RKO (cell line): ENCODE measurements at regions not wholly inside any gene's neighbourhood (a gene's known extent, or its start where the extent isn't known, plus 50 kb on each side); places are given as distances from the start of the nearest gene placed in this dataset.

Experiments
- DNase-seq: peaks from one replicate; pipeline ENCODE4 v3.0.0-alpha.2; 2016; ENCODE audit warnings: low spot score

DNA sequence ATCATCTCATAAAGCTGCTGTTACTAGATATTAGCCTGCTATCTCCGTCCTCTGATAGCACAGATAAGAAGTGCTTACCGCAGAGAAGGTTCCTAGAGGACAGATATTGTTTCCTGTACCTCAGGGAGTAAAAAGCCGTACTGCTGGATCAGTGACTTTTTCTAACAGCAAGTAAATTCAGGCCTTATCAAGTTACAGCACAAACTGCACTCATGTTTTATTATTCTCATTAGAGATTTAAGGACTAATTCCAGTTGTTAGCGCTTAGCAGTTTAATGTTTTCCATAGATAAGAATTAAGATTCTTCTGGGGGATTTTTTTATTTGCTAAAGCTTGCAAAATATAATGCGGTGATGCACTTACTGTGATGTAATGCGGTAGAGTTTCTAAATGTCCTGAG is 119.0 kb upstream of the OBI1 start:
- no peak for DNase-seq

- no peak for DNase-seq
Measured at GRCh38 chr13:78777396-78777795, 118.4 kb upstream of the OBI1 start.

DNA sequence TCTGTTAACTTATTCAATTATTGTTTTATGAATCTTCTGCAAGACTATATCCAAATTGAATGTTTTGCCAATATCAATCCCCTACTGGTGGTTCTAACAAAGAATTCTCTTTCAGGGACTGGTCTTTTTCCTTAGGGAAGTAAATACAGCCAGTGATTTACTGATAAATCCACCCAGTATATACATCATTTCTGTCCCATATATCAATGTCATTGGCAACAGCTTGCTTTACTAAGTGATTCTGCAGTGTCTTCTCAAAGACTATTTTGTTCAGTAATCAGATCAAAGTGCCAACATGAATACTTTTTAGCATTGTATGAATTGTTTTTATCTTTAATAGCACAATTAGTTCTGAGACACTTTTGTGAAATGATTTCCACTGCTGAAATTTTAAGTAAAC is 114.0 kb upstream of the OBI1 start:
- no peak for DNase-seq

DNA sequence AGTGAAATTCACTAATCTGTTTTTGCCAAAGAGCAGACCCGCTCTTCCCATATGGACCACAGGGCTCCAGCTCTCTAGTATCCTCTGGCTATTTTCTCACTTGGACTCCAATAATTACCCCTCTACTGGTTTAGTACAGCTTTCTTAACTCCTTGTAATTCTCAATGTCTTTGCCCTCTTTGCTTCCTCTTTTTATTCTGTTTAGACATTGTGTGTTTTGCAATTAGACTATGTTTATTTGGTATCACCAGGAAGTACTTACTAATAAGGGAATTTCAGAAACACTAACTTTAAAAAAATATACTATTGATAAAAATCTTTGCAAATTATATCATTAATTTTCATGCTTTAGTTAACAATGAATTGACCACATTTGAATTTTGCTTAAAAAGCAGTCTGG is 111.6 kb upstream of the OBI1 start:
- no peak for DNase-seq

DNA sequence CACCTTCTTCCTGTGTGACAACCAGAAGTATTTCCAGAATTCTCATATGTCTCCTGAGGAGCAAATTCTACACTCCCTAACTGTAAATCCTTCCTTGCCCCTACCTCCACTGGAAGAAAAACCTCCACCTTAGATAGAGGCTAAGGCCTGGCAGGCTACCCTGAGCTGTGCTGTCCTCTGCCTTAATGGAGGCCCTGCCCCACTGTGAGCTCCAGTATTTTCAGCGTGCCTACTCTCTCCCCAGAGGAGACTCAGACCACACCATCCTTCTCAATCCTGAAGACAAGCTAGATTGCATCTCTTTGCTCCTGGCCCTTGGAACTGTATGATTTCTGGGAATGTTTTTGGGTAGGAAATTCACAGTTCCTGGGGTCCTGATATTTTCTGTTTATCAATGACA is 110.0 kb upstream of the OBI1 start:
- no peak for DNase-seq

- DNase-seq, result no peak
Measured at GRCh38 chr13:78764665-78765064, 105.7 kb upstream of the OBI1 start.

DNA sequence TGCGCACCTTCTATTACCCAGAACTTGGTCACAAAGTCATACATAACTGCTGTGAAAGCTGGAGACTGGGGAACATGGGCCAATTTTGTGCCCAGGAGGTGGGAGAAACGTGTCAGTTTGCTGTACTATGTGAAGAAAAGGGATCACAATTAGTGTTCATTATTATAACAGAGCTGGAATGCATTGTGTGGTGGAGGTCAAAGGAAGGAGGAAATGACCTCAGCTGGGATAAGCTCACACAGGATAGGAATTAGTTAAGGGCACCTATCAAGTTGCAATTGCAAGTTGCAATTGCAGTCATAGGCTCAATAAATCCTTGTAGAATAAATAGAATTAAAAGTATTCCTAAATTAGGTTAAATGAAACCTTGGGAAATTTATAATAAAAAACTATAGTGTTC is 103.9 kb upstream of the OBI1 start:
- DNase-seq, result no peak

- DNase-seq, result no peak
Measured at GRCh38 chr13:78759704-78760103, 100.7 kb upstream of the OBI1 start.

- DNase-seq, result no peak
Measured at GRCh38 chr13:78758549-78758948, 99.6 kb upstream of the OBI1 start.

GRCh38 chr13:78753435-78753834 is 94.5 kb upstream of the OBI1 start:
- no peak for DNase-seq

- DNase-seq, result no peak
Measured at GRCh38 chr13:78750735-78751134, 91.8 kb upstream of the OBI1 start.

GRCh38 chr13:78743973-78744372 is 85.0 kb upstream of the OBI1 start:
- no peak for DNase-seq

GRCh38 chr13:78742659-78743058 is 83.7 kb upstream of the OBI1 start:
- DNase-seq, result no peak

- peak; percentile 45 for DNase-seq
Measured at GRCh38 chr13:78736142-78736541, 77.2 kb upstream of the OBI1 start.

GRCh38 chr13:78732445-78733017 is 73.6 kb upstream of the OBI1 start:
- DNase-seq, result no peak

- DNase-seq, result no peak
Measured at GRCh38 chr13:78722700-78723099, 63.7 kb upstream of the OBI1 start.

GRCh38 chr13:78719367-78719766 is 60.4 kb upstream of the OBI1 start:
- DNase-seq, result no peak

- DNase-seq, result no peak
Measured at GRCh38 chr13:78714717-78715116, 55.8 kb upstream of the OBI1 start.

DNA sequence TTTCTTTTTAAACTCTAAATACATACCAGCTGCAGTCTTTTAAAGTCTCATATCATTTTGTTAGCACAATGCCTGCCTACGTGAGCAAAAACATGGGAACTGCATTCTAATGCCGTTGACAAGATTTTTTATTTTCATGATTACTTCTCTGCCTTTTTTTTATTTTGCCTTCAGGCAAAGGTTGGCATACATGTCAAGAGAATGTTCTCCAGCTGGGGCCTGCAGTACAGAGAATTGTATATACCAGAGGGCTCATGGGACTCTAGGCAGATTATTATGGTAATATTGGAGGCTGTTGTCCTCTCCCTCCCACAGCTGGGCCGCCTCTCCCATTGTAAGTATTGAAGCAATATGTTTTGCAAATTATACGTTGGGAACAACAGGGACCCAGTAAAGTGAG is 53.9 kb upstream of the OBI1 start:
- DNase-seq, result no peak

- DNase-seq, result peak; percentile 37
Measured at GRCh38 chr13:78709028-78709427, 50.1 kb upstream of the OBI1 start.
